Left ventricle myocardium inferior (tissue), 1 donor: ENCODE measurements at regions not wholly inside any gene's neighbourhood (a gene's known extent, or its start where the extent isn't known, plus 50 kb on each side); places are given as distances from the start of the nearest gene placed in this dataset.

Experiments used
- DNase-seq: peaks from one replicate; pipeline ENCODE4 v3.0.0-alpha.2; 2020
- H3K27ac ChIP-seq: fragments of 200-600 bp; replicated peaks from 2 replicates; pipeline ENCODE4 v1.8.0; 2021
- H3K27me3 ChIP-seq: fragments of 200-600 bp; 2 replicates; pipeline ENCODE4 v1.8.0; 2021; ENCODE audit warnings: low read depth
- H3K36me3 ChIP-seq: fragments of 200-600 bp; 2 replicates; pipeline ENCODE4 v1.8.0; 2021
- H3K4me1 ChIP-seq: fragments of 200-600 bp; 2 replicates; pipeline ENCODE4 v1.8.0; 2021
- H3K4me3 ChIP-seq: fragments of 200-600 bp; 2 replicates; pipeline ENCODE4 v1.8.0; 2021; ENCODE audit warnings: mild to moderate bottlenecking, moderate library complexity
- H3K9me3 ChIP-seq: fragments of 200-600 bp; replicated peaks from 2 replicates; pipeline ENCODE4 v1.8.0; 2021
- CTCF ChIP-seq: fragments of 200-600 bp; IDR thresholded peaks from 2 replicates; pipeline ENCODE4 v1.8.0; 2021; ENCODE audit warnings: antibody characterized with exemption, mild to moderate bottlenecking, borderline replicate concordance
- intact Hi-C: fragments of 100-400 bp; cut with micrococcal nuclease; formaldehyde crosslinking; loops from one replicate; pipeline ENCODE4 v1.11.0; 2022
- donor health status: DM: no; HTN: yes; CAD: no; lungs with severe emphysema.

- intact Hi-C loops, result no loop called here
- H3K9me3 ChIP-seq, result no peaks in the 10 kb centered on the region
- no peak overlapping the region for H3K4me3 ChIP-seq
- no peak for TF ChIP-seq CTCF
- H3K27me3 ChIP-seq, result peaks cover 44% of the 10 kb centered on the region
- H3K36me3 ChIP-seq, result no peaks in the 10 kb centered on the region
- H3K4me1 ChIP-seq, result no peaks in the 10 kb centered on the region
- DNase-seq, result no peak
- H3K27ac ChIP-seq, result no peak overlapping the region
These were observed 117.2 kb upstream of the NTM start for GRCh38 chr11:131253142-131253655.

- TF ChIP-seq CTCF, result no peak
- DNase-seq, result no peak
- no peaks in the 10 kb centered on the region for H3K36me3 ChIP-seq
These were observed 116.7 kb upstream of the NTM start for GRCh38 chr11:131253656-131254151.

GRCh38 chr11:131254254-131254653, 116.2 kb upstream of the NTM start:
- no peak overlapping the region for H3K27ac ChIP-seq
- no peak for TF ChIP-seq CTCF
- H3K27me3 ChIP-seq, result peaks cover 44% of the 10 kb centered on the region
- no peaks in the 10 kb centered on the region for H3K36me3 ChIP-seq
- DNase-seq, result no peak
- H3K4me3 ChIP-seq, result no peak overlapping the region
- H3K9me3 ChIP-seq, result no peaks in the 10 kb centered on the region
- no peaks in the 10 kb centered on the region for H3K4me1 ChIP-seq
- intact Hi-C loops, result no loop called here

More at GRCh38 chr11:131253656-131254151, 116.7 kb upstream of the NTM start:
- Histone ChIP-seq H3K4me1 (no peaks in the 10 kb centered on the region), H3K27me3 (peaks cover 44% of the 10 kb centered on the region), H3K4me3 (no peak overlapping the region), H3K9me3 (no peaks in the 10 kb centered on the region), H3K27ac (no peak overlapping the region)
- intact Hi-C loops, result no loop called here

- intact Hi-C loops, result no loop called here
- Histone ChIP-seq H3K27ac (no peak overlapping the region), H3K4me1 (no peaks in the 10 kb centered on the region), H3K27me3 (peaks cover 45% of the 10 kb centered on the region), H3K9me3 (peaks cover 14% of the 10 kb centered on the region), H3K36me3 (no peaks in the 10 kb centered on the region), H3K4me3 (no peak overlapping the region)
- no peak for DNase-seq
- TF ChIP-seq CTCF, result no peak
These were observed 96.2 kb upstream of the NTM start for GRCh38 chr11:131274233-131274632.

GRCh38 chr11:131275580-131275979, 94.8 kb upstream of the NTM start:
- TF ChIP-seq CTCF, result no peak
- intact Hi-C loops, result no loop called here
- H3K27ac ChIP-seq, result no peak overlapping the region

GRCh38 chr11:131278472-131278871, 91.9 kb upstream of the NTM start:
- no peak overlapping the region for H3K4me3 ChIP-seq

More at GRCh38 chr11:131275580-131275979, 94.8 kb upstream of the NTM start:
- no peak for DNase-seq
- Histone ChIP-seq H3K4me1 (no peaks in the 10 kb centered on the region), H3K27me3 (peaks cover 45% of the 10 kb centered on the region), H3K36me3 (no peaks in the 10 kb centered on the region), H3K4me3 (no peak overlapping the region), H3K9me3 (peaks cover 9% of the 10 kb centered on the region)

More at GRCh38 chr11:131278472-131278871, 91.9 kb upstream of the NTM start:
- no peaks in the 10 kb centered on the region for H3K36me3 ChIP-seq
- TF ChIP-seq CTCF, result no peak
- DNase-seq, result no peak
- H3K27ac ChIP-seq, result no peak overlapping the region
- H3K27me3 ChIP-seq, result peaks cover 32% of the 10 kb centered on the region
- H3K4me1 ChIP-seq, result no peaks in the 10 kb centered on the region
- H3K9me3 ChIP-seq, result peaks cover 4% of the 10 kb centered on the region
- intact Hi-C loops, result no loop called here
